ENCODE measurements at regions not wholly inside any gene's neighbourhood (a gene's known extent, or its start where the extent isn't known, plus 50 kb on each side); places are given as distances from the start of the nearest gene placed in this dataset.
"Not testable (repeated sequence)": the region's sequence is repeated elsewhere in the genome, so short reads cannot be mapped to it uniquely, and the experiment has no call there.

GRCh38 chr9:107836300-107836699, 346.7 kb upstream of the KLF4 start:
- DNase-seq (no peak), ATAC-seq (no peak)

DNA sequence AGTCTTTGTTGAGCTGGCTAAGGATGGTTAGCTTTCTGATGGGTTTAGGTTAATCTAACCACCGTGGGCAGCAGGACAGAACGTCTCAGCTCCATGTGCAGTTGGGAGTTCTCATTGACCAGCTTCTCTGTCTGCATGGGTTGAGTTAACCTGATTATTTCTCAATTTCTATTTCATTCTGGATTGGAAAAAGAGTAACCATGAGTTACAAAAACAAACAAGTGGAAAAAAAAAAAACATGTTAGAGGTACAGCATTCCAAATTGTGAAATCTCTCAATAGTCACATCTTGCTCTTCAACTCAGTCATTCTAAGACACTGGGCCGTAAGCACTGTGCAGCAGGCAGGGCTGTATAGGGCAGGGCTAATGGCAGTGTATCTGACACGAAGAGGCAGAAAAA, 343.7 kb upstream of the KLF4 start:
- no peak for ATAC-seq
- DNase-seq: no peak

- DNase-seq (no peak), ATAC-seq (no peak)
Observed at GRCh38 chr9:107832871-107833270, 343.3 kb upstream of the KLF4 start.

- ATAC-seq (no peak), DNase-seq (no peak)
Observed at GRCh38 chr9:107830479-107830878, 340.9 kb upstream of the KLF4 start.

DNA sequence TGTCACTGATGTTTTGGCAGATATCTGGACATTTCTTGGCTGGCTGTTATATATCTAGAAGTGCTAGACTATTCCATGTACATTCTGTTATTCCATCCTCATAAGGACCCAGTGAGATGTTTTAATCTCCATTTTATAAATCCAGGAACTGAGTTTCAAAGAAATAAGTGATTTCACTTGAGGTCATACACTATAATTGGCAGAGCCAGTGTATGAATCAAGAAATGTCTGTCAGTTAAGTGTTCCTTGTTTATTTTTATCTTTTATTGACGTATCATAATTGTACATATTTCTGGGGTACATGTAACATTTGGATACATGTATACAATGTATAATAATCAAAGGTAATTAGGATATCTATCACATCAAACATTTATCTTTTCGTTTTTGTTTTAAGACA, 338.3 kb upstream of the KLF4 start:
- no peak for DNase-seq
- ATAC-seq: no peak

- no peak for ATAC-seq
Observed at GRCh38 chr9:107827304-107827703, 337.7 kb upstream of the KLF4 start.

GRCh38 chr9:107826688-107826983, 337.1 kb upstream of the KLF4 start:
- not testable (repeated sequence) for ATAC-seq, DNase-seq

More at GRCh38 chr9:107827304-107827703, 337.7 kb upstream of the KLF4 start:
- no peak for DNase-seq

DNA sequence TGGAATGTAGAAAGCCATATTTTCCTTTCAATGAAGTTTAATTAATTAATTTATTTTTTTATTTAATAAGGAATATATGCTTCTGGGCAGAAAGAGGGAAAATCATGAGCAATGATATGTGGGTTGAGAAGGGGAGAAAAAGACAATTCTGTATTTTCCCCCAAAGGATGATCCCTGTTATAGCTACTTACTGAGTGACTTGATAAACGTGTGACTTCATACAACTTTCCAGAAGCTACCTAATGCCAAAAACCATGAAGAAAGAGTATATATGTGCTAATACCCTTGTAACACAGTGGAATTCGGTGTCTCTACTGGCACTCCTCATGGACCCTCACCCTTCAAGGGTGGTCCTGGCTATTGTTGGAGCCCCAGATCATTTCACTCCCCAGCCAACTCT, 335.0 kb upstream of the KLF4 start:
- DNase-seq (no peak), ATAC-seq (no peak)

- DNase-seq: no peak
Observed at GRCh38 chr9:107819772-107820565, 330.4 kb upstream of the KLF4 start.

DNA sequence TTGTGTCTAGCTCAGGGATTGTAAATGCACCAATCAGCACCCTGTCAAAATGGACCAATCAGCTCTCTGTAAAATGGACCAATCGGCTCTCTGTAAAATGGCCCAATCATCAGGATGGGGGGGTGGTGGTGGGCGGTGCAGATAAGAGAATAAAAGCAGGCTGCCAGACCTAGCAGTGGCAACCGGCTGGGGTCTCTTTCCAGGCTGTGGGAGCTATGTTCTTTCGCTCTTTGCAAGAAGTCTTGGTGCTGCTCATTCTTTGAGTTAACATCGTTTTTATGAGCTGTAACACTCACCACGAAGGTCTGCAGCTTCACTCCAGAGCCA, 328.9 kb upstream of the KLF4 start:
- ATAC-seq, DNase-seq: not testable (repeated sequence)

More at GRCh38 chr9:107819772-107820565, 330.4 kb upstream of the KLF4 start:
- ATAC-seq: no peak

DNA sequence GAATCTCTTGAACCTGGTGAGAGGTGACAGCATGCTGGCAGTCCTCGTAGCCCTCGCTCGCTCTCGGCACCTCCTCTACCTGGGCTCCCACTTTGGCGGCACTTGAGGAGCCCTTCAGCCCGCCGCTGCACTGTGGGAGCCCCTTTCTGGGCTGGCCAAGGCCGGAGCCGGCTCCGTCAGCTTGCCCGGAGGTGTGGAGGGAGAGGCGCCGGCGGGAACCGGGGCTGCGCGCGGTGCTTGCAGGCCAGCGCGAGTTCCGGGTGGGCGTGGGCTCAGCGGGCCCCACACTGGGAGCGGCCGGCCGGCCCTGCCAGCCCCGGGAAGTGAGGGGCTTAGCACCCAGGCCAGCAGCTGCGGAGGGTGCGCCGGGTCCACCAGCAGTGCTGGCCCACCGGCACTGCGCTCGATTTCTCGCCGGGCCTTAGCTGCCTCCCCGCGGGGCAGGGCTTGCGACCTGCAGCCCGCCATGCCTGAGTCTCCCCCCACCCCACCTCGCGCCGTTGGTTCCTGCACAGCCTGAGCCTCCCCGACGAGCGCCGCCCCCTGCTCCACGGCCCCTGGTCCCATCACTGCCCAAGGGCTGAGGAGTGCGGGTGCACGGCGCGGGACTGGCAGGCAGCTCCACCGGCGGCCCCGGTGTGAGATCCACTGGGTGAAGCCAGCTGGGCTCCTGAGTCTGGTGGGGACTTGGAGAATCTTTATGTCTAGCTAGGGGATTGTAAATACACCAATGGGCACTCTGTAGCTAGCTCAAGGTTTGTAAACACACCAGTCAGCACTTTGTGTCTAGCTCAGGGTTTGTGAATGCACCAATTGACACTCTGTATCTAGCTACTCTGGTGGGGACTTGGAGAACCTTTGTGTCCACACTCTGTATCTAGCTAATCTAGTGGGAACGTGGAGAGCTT, 328.3 kb upstream of the KLF4 start:
- DNase-seq, ATAC-seq: not testable (repeated sequence)

GRCh38 chr9:107816561-107817021, 327.0 kb upstream of the KLF4 start:
- DNase-seq: no peak
- ATAC-seq: no peak

DNA sequence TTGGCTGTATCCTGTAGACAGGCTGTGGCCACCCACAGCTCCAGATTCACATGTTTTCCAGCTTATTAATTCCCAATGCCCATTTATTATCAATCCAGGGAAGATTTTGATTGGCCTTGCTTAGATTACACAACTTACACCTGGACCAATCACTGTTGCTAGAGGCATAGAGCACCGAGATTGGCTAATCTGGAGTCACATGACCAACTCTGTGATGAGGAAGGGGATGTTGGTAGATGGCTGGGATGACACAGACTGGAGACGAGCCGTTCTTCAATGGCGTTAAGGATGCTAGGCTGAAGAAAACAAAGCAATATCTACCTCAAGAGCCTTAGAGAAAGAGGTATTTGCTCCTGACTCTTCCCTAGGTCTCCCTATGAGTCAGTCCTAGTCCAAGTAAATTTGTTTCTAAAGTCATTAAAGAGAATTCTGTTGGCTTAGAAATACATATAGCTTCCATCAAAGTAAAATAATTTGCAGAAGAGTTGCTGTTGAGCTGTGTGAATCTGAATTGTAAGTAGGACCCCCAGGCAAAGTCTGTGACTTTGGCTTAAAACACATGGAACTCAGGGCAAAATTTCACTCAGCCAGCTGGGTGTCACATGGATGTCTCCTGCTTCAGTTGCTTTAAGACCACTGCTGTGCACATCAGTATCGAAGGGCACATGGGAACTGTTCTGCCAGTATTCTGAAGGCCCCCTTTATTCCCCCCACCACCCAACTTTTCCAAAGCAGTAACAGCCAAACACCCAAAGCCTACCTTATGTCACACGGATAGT, 326.4 kb upstream of the KLF4 start:
- ATAC-seq (no peak), DNase-seq (no peak)

- DNase-seq (no peak), ATAC-seq (no peak)
Observed at GRCh38 chr9:107813287-107813686, 323.7 kb upstream of the KLF4 start.

DNA sequence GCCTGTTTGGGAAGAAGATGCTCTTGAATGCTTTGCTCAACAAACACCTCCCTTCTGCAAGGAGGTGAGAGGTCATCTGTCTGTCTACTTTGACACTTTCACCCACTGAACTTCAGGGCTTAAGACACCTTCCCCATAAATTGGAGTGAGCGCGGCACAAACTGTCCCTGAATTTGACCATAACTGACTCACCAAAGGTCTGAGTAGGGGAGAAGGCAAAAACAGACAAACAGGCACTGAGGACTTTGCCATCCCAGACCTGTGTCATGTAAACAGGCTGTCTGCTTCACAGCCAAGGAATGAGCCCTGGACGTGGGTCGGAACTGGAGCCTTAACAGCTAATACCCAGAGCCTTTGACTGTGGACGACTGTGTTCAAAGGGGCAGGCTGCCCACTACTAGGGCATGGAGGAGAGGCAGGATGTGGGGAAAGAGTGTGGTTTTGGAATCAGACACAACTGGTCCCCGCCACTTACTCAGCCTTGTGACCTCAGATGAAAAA, 320.9 kb upstream of the KLF4 start:
- DNase-seq (no peak), ATAC-seq (no peak)

DNA sequence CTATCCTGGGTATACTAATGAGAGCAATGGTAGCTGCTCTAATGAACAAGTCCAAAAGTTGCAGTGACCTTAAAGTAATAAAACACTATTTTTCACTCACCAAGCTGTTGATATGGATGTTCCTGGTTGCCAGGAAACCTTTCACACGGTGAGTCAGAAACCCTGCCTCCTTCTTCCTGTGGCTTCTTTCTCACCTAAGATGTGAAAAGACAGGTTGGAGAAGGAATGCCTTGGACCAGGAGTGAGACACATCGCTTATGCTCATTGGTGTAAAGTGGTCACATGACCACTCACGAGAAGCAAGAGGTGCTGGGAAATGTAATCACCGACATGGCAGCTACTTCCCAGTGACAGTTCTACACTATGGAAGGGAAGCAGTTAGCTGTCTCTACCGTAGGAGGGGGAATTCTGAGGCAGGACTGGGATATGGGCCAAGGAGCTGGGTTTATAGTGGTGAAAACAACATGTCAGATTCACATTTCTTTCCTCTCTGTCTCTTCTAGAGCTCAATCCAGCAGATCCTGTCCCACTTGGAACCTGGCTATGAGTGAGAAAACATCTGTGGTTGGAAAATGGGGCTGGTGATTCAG, 320.4 kb upstream of the KLF4 start:
- no peak for ATAC-seq
- DNase-seq: no peak

- no peak for ATAC-seq
- DNase-seq: no peak
Observed at GRCh38 chr9:107807183-107807582, 317.6 kb upstream of the KLF4 start.

DNA sequence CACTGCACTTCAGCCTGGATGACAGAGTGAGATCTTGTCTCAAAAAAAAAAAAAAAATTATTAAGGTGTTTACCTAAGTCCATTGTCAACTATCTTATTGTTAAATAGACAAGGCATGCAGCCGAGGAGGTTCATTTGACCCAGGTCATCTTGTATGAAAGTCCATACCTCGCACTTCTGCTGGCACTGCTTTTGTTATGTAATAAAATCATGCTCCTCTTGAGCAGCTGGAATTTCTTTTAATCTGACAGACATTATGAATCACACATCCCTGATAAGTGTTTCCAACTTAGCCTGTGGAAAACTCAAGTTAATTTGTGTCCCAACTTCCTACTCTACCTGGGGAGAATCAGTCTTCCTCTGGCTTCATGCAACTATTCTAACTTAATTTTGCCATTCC, 315.6 kb upstream of the KLF4 start:
- ATAC-seq (no peak), DNase-seq (no peak)

DNA sequence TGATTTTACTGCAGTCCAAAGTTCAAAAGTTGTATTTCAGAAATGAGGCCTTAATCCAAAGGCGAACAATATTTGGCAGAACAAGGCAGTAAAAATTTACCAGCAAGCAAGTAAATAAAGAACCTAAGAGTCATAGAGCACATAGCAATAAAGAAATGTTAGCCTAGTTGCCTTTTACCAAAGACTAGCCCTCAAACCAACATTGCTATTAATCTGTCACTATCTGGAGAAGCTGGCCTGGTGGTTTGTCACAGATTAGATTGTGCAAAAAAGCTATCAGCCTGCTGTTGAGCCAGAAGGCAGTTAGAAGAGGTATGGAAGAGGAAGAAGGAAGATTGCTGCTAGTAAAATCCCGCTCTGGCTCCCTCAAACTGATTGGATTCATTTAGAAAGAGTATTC, 304.7 kb upstream of the KLF4 start:
- ATAC-seq (no peak), DNase-seq (no peak)

- no peak for ATAC-seq
- no peak for DNase-seq
Observed at GRCh38 chr9:107793541-107793940, 304.0 kb upstream of the KLF4 start.

GRCh38 chr9:107792596-107792995, 303.0 kb upstream of the KLF4 start:
- no peak for ATAC-seq
- no peak for DNase-seq

- ATAC-seq (no peak), DNase-seq (no peak)
Observed at GRCh38 chr9:107792006-107792405, 302.4 kb upstream of the KLF4 start.

Data from stimulated activated naive CD8-positive, alpha-beta T cell treated with anti-CD3 and anti-CD28 coated beads, Interleukin-15, Interleukin-2, amounts not matched to agents 100 U/mL and 50 U/mL, for 24 hours (primary cell).